A549 (cell line): ENCODE measurements at regions not wholly inside any gene's neighbourhood (a gene's known extent, or its start where the extent isn't known, plus 50 kb on each side); places are given as distances from the start of the nearest gene placed in this dataset.

Experiments
- ATAC-seq, 2 experiments: fragments of 200-7000 bp in 1 of 2; fragments of >200 bp in 1 of 2; cut with Nextera tagmentation in 1 of 2; cut with Tn5 transposase in 1 of 2; 3 replicates each; pipeline versions ENCODE4 v1.8.0 to v1.9.1; 2018 to 2020; ENCODE audit warnings: mild to moderate bottlenecking in 1 of 2, moderate library complexity in 1 of 2
- CTCF ChIA-PET: fragments of 300-600 bp; sonication (Branson Sonifier 250); formaldehyde crosslinking; extraction: SDS; loops from one replicate; lab custom pipeline; 2021; ENCODE audit warnings: antibody characterized with exemption, inconsistent platforms; lab: Yijun Ruan, JAX
- POLR2A ChIA-PET: fragments of 350-600 bp; formaldehyde crosslinking; extraction: SDS; loops from one replicate; lab custom pipeline; 2021; ENCODE audit warnings: antibody characterized with exemption, inconsistent platforms; lab: Yijun Ruan, JAX
- DNase-seq, 2 experiments: peaks; one replicate each; pipeline versions ENCODE4 v3.0.0 to v3.0.0-alpha.2; 2011 to 2016; ENCODE audit warnings: low read depth in 1 of 2, low spot score in 1 of 2
- FAIRE-seq: peaks from 2 replicates; lab custom pipeline; 2011; peaks lifted over from hg19 to GRCh38; lab: Jason Lieb, UNC
- H3K27ac ChIP-seq, 2 experiments: fragments of >200 bp; sonication (Bioruptor Twin); formaldehyde crosslinking; 3 replicates each; pipeline ENCODE4 v1.5.1; 2016 to 2017
- H3K4me1 ChIP-seq: fragments of >200 bp; sonication (Bioruptor Twin); formaldehyde crosslinking; 3 replicates; pipeline ENCODE4 v1.6.1; 2016
- H3K4me2 ChIP-seq: fragments of >200 bp; sonication (Bioruptor Twin); formaldehyde crosslinking; 3 replicates; pipeline ENCODE4 v1.6.1; 2016
- H3K4me3 ChIP-seq: fragments of >200 bp; sonication (Bioruptor Twin); formaldehyde crosslinking; 3 replicates; pipeline ENCODE4 v1.5.1; 2016
- H3K9me3 ChIP-seq: fragments of >200 bp; sonication (Bioruptor Twin); formaldehyde crosslinking; 3 replicates; pipeline ENCODE4 v1.6.1; 2016
- ATOH8 ChIP-seq: fragments of 250-450 bp; sonication (Bioruptor Pico); IDR thresholded peaks from 2 replicates; pipeline ENCODE4 v1.5.0; 2020; ENCODE audit warnings: low read depth, mild to moderate bottlenecking, moderate library complexity
- BCL3 ChIP-seq: fragments of >200 bp; sonication (Bioruptor Twin); formaldehyde crosslinking; IDR thresholded peaks from 3 replicates; pipeline ENCODE4 v1.6.1; 2016
- CBX8 ChIP-seq: fragments of 200-600 bp; sonication (generic); IDR thresholded peaks from 2 replicates; pipeline ENCODE4 v1.6.1; 2016
- CEBPB ChIP-seq, 2 experiments: fragments of >200 bp in 1 of 2; sonication (Bioruptor Twin) in 1 of 2; formaldehyde crosslinking in 1 of 2; IDR thresholded peaks; 2 replicates each; pipeline ENCODE4 v1.6.1; 2012 to 2016
- CTCF ChIP-seq: fragments of >200 bp; sonication (Bioruptor Twin); formaldehyde crosslinking; IDR thresholded peaks from 3 replicates; pipeline ENCODE4 v1.5.1; 2016
- EHF ChIP-seq: fragments of 250-450 bp; sonication (Bioruptor Pico); IDR thresholded peaks from 2 replicates; pipeline ENCODE4 v1.5.0; 2020; ENCODE audit warnings: mild to moderate bottlenecking
- ELK1 ChIP-seq: fragments of 150-350 bp; IDR thresholded peaks from 2 replicates; pipeline ENCODE4 v1.6.1; 2014; ENCODE audit warnings: low read depth, mild to moderate bottlenecking, low read length
- EP300 ChIP-seq, 2 experiments: fragments of >200 bp; sonication (Bioruptor Twin); formaldehyde crosslinking; IDR thresholded peaks; 2 replicates in 1 of 2; 3 replicates in 1 of 2; pipeline ENCODE4 v1.6.1; 2016 to 2017
- FOSB ChIP-seq: fragments of 250-450 bp; sonication (Bioruptor Pico); IDR thresholded peaks from 2 replicates; pipeline ENCODE4 v1.5.0; 2020; ENCODE audit warnings: mild to moderate bottlenecking, moderate library complexity
- GATA3 ChIP-seq: IDR thresholded peaks from 2 replicates; pipeline ENCODE4 v1.6.1; 2012; ENCODE audit warnings: borderline replicate concordance
- HDAC2 ChIP-seq: fragments of 200-600 bp; sonication (generic); IDR thresholded peaks from 2 replicates; pipeline ENCODE4 v1.6.1; 2016
- HES2 ChIP-seq: fragments of >200 bp; sonication (Bioruptor Twin); formaldehyde crosslinking; IDR thresholded peaks from 2 replicates; pipeline ENCODE4 v1.6.1; 2016
- HEYL ChIP-seq: fragments of 250-450 bp; sonication (Bioruptor Pico); IDR thresholded peaks from 2 replicates; pipeline ENCODE4 v1.8.0; 2021; ENCODE audit warnings: mild to moderate bottlenecking, moderate library complexity
- HMGXB4 ChIP-seq: fragments of 250-450 bp; sonication (Bioruptor Pico); IDR thresholded peaks from 2 replicates; pipeline ENCODE4 v1.5.0; 2021; ENCODE audit warnings: mild to moderate bottlenecking, moderate library complexity, borderline replicate concordance
- HOXB5 ChIP-seq: fragments of 250-450 bp; sonication (Bioruptor Pico); IDR thresholded peaks from 2 replicates; pipeline ENCODE4 v1.5.0; 2020; ENCODE audit warnings: mild to moderate bottlenecking, moderate library complexity
- JUNB ChIP-seq: fragments of >200 bp; sonication (Bioruptor Twin); formaldehyde crosslinking; IDR thresholded peaks from 2 replicates; pipeline ENCODE4 v1.6.1; 2016
- KDM1A ChIP-seq: fragments of 200-600 bp; sonication (generic); IDR thresholded peaks from 2 replicates; pipeline ENCODE4 v1.6.1; 2016; ENCODE audit warnings: low read depth, mild to moderate bottlenecking
- MAFK ChIP-seq: fragments of 450-650 bp; IDR thresholded peaks from 2 replicates; pipeline ENCODE4 v1.6.1; 2014; ENCODE audit not compliant: partially characterized antibody
- MAZ ChIP-seq: fragments of 150-350 bp; IDR thresholded peaks from 2 replicates; pipeline ENCODE4 v1.6.1; 2014; ENCODE audit warnings: antibody characterized with exemption, low read depth, low read length, borderline replicate concordance
- MYC ChIP-seq: IDR thresholded peaks from 2 replicates; pipeline ENCODE4 v1.6.1; 2012; ENCODE audit warnings: mild to moderate bottlenecking, inconsistent platforms, low read length, improper control_type of control experiment, borderline replicate concordance
- NFE2L2 ChIP-seq: fragments of 150-350 bp; conservative IDR thresholded peaks from 2 replicates; pipeline ENCODE4 v1.6.1; 2014; ENCODE audit warnings: low read length
- RAD21 ChIP-seq, 2 experiments: fragments of >200 bp in 1 of 2; sonication (Bioruptor Twin) in 1 of 2; formaldehyde crosslinking in 1 of 2; IDR thresholded peaks in 1 of 2; conservative IDR thresholded peaks in 1 of 2; 2 replicates in 1 of 2; 3 replicates in 1 of 2; pipeline ENCODE4 v1.6.1; 2012 to 2018; ENCODE audit warnings: inconsistent platforms in 1 of 2
- RARB ChIP-seq: fragments of 250-450 bp; sonication (Bioruptor Pico); IDR thresholded peaks from 2 replicates; pipeline ENCODE4 v1.8.0; 2021; ENCODE audit warnings: mild to moderate bottlenecking, moderate library complexity
- REST ChIP-seq: fragments of 200-600 bp; sonication (generic); IDR thresholded peaks from 2 replicates; pipeline ENCODE4 v1.6.1; 2016; ENCODE audit warnings: antibody characterized with exemption, mild to moderate bottlenecking, moderate library complexity
- RFX5 ChIP-seq: fragments of 450-650 bp; IDR thresholded peaks from 2 replicates; pipeline ENCODE4 v1.7.1; 2014; ENCODE audit warnings: antibody characterized with exemption, mild to moderate bottlenecking, moderate library complexity
- SREBF2 ChIP-seq: fragments of 450-650 bp; IDR thresholded peaks from 2 replicates; pipeline ENCODE4 v1.6.1; 2014; ENCODE audit warnings: mild to moderate bottlenecking, moderate library complexity
- ZFP36 ChIP-seq: fragments of 450-650 bp; IDR thresholded peaks from 2 replicates; pipeline ENCODE4 v1.6.1; 2014; ENCODE audit warnings: borderline replicate concordance; ENCODE audit not compliant: partially characterized antibody
- ZNF302 ChIP-seq: fragments of 250-450 bp; sonication (Bioruptor Pico); IDR thresholded peaks from 2 replicates; pipeline ENCODE4 v1.9.0; 2021; ENCODE audit warnings: inconsistent platforms, mild to moderate bottlenecking, moderate library complexity
- WGBS: methylation state at CpG from one replicate; pipeline ENCODE4 v1.1.6; 2017; ENCODE audit errors: missing lambda C conversion rate; 5-methylcytosine and 5-hydroxymethylcytosine counted together

- 25% methylated on average over 4 of the region's 4 CpGs for WGBS
- FAIRE-seq = peak; percentile 54
- POLR2A ChIA-PET = interaction anchor here (1.0 kb wide), 1 partner anchor 67 kb away, joined by 7 read pairs; the partner anchor contains the start of gene BTG1
- ATAC-seq = peak; percentile 70 to 87
- Histone ChIP-seq H3K4me2 (peak overlapping the region; percentile 68), H3K4me1 (peaks cover 80% of the 10 kb centered on the region), H3K9me3 (no peaks in the 10 kb centered on the region), H3K27ac (peak overlapping the region; percentile 78 to 87), H3K4me3 (no peak overlapping the region)
- CTCF ChIA-PET = interaction anchor here (1.1 to 1.6 kb wide), 4 partner anchors 65 to 697 kb away, joined by 3 to 5 read pairs (median 4); no protein-coding TSS in a partner anchor
- peak; percentile 60 to 96 for DNase-seq
- TF ChIP-seq SREBF2 (no peak), BCL3 (no peak), ZFP36 (no peak), GATA3 (no peak; the same call in 1 of the 2 replicates), NFE2L2 (peak; percentile 97), EP300 (IDR thresholded peaks at IDR 0.05) (peak; percentile 37 to 44; a peak in 2 of 5 replicates), ATOH8 (CRISPR knock-in tag) (no peak), ZNF302 (no peak), HMGXB4 (no peak), HEYL (CRISPR knock-in tag) (peak; percentile 68; the same call in 1 of the 2 replicates), KDM1A (no peak), RARB (CRISPR knock-in tag) (no peak), FOSB (no peak), RFX5 (no peak), HDAC2 (no peak), CBX8 (no peak), MAZ (no peak), RAD21 (conservative IDR thresholded peaks at IDR 0.05 in 1 of 2, IDR thresholded peaks at IDR 0.05 in 1 of 2) (peak in 1 of 2 experiments; percentile 10; a peak in 2 of 5 replicates), REST (no peak), JUNB (peak; percentile 46; the same call in 1 of the 2 replicates), CTCF (no peak), CEBPB (IDR thresholded peaks at IDR 0.05) (no peak; a peak in 1 of 4 replicates), HOXB5 (CRISPR knock-in tag) (no peak), ELK1 (no peak), MAFK (peak; percentile 100), EHF (CRISPR knock-in tag) (no peak; the same call in 1 of the 2 replicates), MYC (no peak), HES2 (no peak)
These were observed 67.2 kb downstream of the BTG1 start for GRCh38 chr12:92078167-92079053.
